HUES48 (cell line): ENCODE measurements at regions not wholly inside any gene's neighbourhood (a gene's known extent, or its start where the extent isn't known, plus 50 kb on each side); places are given as distances from the start of the nearest gene placed in this dataset.

Experiments
- H3K27ac ChIP-seq: one replicate; pipeline ENCODE4 v1.7.0; 2013; ENCODE audit warnings: low read depth, low read length, inconsistent platforms
- H3K27me3 ChIP-seq: 2 replicates; pipeline ENCODE4 v1.6.1; 2013; ENCODE audit warnings: mild to moderate bottlenecking, low read length; ENCODE audit not compliant: control insufficient read depth, insufficient read depth
- H3K36me3 ChIP-seq: 2 replicates; pipeline ENCODE4 v1.6.1; 2013; ENCODE audit warnings: low read length; ENCODE audit not compliant: control insufficient read depth, insufficient read depth
- H3K4me1 ChIP-seq: 2 replicates; pipeline ENCODE4 v1.6.1; 2013; ENCODE audit warnings: mild to moderate bottlenecking, low read length; ENCODE audit not compliant: control insufficient read depth, insufficient read depth
- H3K4me3 ChIP-seq: 2 replicates; pipeline ENCODE4 v1.5.1; 2013; ENCODE audit warnings: mild to moderate bottlenecking, low read depth, low read length
- H3K9ac ChIP-seq: 2 replicates; pipeline ENCODE4 v1.6.1; 2013; ENCODE audit warnings: mild to moderate bottlenecking, low read depth, low read length, moderate library complexity
- H3K9me3 ChIP-seq: 2 replicates; pipeline ENCODE4 v1.6.1; 2013; ENCODE audit warnings: low read length; ENCODE audit not compliant: control insufficient read depth, insufficient read depth

DNA sequence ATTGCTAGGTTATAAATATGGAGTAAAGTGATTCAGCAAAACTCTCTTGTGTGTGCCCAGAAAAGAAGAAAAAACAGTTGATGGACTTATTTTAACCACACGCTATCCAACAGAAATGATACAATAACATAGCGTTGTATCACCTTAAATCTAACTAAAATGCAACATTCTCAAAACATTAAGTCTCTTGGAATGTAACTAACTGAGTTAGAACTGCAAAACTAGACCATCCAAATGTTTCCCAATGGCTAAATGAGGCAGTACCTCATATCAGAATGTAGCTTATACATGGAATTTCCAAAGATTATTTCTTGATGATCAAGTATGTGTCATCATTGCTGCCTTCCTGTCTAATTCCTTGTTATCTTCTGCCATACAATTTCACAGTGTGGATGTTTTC, 187.9 kb downstream of the CNTN3 start:
- H3K27ac ChIP-seq = no peak overlapping the region
- H3K36me3 ChIP-seq = no peaks in the 10 kb centered on the region
- H3K4me1 ChIP-seq = no peaks in the 10 kb centered on the region
- H3K27me3 ChIP-seq = no peaks in the 10 kb centered on the region
- no peak overlapping the region for H3K4me3 ChIP-seq
- no peaks in the 10 kb centered on the region for H3K9me3 ChIP-seq
- H3K9ac ChIP-seq = no peak overlapping the region

DNA sequence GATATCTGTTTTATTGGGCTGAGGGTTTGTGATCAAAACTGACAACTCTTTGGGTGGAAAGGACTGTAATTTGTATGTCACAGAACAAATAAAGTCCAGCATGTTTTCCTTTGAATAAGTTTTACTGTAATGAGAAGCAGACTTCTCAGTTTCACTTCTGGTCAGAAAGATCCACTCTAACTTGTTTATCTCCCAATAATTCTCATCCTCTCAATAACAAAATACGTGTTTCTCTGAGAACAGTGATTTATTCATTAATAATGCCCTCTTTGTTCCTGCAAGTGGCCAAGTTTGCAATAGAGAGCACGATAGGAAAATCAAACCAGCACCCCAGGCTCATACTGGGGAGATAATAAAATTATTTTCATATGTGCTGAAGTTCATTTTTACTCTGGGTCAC, 190.6 kb downstream of the CNTN3 start:
- no peaks in the 10 kb centered on the region for H3K27me3 ChIP-seq
- H3K27ac ChIP-seq = no peak overlapping the region
- no peaks in the 10 kb centered on the region for H3K9me3 ChIP-seq
- no peaks in the 10 kb centered on the region for H3K36me3 ChIP-seq
- no peaks in the 10 kb centered on the region for H3K4me1 ChIP-seq
- no peak overlapping the region for H3K4me3 ChIP-seq
- no peak overlapping the region for H3K9ac ChIP-seq

DNA sequence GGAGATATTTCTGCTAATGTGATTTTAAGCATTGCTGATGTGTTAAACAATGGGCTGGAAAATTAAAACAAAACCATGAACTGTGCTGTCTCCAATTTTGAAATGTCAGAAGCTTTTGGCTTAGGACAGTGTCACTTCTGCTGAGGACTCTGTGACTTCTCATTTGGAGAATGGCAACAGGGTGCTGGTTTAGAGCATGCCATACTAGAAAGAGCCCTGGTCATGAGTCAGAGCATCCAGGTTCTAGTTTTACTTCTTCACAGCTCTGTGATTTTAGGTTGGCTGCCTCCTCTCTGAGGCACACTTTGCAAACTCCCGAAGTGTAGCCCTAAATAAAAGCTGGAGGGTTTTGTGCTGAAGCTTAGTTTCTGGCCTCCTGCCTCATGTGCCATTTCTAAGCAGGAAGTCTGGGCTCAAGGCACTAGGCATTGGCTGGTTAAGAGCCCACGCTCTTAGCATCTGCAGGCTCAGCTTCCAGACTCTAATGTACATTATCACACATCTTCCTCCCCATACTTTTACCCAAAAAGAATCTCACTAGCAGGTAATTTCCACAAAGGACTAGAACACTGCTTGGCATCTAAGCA, 193.8 kb downstream of the CNTN3 start:
- Histone ChIP-seq H3K27me3 (no peaks in the 10 kb centered on the region), H3K27ac (no peak overlapping the region), H3K4me3 (no peak overlapping the region), H3K4me1 (no peaks in the 10 kb centered on the region), H3K9me3 (no peaks in the 10 kb centered on the region), H3K9ac (no peak overlapping the region), H3K36me3 (no peaks in the 10 kb centered on the region)

DNA sequence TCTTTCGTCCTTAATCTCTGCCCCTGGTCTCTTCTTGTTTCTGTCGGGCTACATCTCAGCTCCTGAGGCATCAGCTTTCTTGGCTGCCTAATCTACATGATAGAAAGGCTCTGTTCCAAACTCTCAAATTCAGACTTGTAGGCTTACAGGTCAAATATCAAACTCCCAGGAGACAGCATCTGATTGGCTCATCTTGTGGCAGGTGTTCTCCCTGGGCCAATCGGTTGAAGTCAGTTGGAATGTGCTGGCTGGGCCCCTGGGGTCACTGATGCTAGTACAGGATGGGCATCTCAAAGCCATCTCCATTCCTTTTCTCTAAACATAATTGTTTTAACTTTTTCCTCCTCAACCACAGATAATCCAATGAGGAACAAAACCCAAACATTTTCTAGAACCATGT, 198.7 kb downstream of the CNTN3 start:
- Histone ChIP-seq H3K4me3 (no peak overlapping the region), H3K36me3 (no peaks in the 10 kb centered on the region), H3K27me3 (no peaks in the 10 kb centered on the region), H3K27ac (no peak overlapping the region), H3K9ac (no peak overlapping the region), H3K9me3 (no peaks in the 10 kb centered on the region), H3K4me1 (peaks cover 25% of the 10 kb centered on the region)

DNA sequence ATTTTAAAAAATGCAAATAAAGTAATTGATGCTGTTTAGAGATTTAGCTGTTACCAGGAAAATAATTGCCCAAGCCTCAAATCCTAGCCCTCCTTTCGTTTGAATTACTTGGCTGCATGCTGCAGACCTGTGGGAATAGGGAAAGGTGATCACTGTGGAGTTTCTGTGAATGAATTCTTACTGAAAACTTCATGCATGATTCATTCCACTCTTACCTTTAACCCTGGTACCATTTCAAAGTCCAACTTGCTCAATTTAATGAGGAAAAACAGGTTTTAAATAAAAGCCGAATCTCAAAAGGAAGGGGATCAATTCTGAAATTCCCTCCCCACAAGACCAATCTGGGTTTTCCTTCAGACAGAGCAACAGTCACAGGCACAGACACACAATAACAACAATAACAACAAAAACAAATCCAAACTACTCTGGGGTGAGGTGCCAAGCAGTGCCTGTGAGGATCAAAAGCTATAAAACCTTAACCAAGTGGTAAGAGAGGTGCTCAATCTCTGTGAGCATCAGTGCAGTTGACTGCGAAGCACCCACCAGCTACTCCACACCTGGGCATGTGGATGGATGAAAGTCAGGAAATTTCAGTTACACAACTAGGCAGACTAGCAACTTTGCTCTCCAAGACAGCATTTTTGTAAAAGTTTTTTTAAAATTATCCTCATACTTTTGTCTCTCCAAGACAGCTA, 200.8 kb downstream of the CNTN3 start:
- Histone ChIP-seq H3K27me3 (no peaks in the 10 kb centered on the region), H3K4me1 (peaks cover 25% of the 10 kb centered on the region), H3K4me3 (no peak overlapping the region), H3K9ac (no peak overlapping the region), H3K36me3 (no peaks in the 10 kb centered on the region), H3K9me3 (no peaks in the 10 kb centered on the region), H3K27ac (no peak overlapping the region)

DNA sequence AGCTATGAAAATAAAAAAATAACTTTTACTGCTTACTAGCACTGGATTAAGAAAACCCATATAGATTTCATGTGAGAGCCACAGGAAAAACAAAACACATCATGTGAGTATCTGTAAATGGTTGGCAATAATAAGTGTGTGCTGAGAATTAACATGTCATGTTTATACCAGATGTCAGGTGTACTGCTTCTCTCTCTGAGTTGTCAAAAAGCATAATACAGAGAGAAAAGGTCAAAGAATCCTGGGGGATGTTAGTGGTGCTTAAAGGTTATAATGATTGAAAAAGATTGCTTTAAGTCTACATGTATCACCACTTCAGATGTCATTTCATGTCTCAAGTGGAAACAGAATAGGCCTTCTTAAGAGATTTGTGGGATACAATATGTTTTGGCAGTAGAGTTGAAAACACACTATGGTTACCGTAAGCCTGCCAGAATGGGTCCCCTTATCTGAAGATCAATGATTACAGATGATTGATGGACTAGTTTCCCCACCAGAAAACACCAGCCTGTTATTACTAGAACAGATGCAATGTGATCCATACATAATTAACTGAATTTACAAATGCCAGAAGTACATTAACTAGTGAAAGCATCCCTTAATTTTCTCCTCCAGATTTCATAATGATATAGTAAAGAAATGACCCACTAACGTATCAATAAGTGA, 204.1 kb downstream of the CNTN3 start:
- no peaks in the 10 kb centered on the region for H3K36me3 ChIP-seq
- H3K9me3 ChIP-seq = no peaks in the 10 kb centered on the region
- no peak overlapping the region for H3K4me3 ChIP-seq
- H3K9ac ChIP-seq = no peak overlapping the region
- H3K4me1 ChIP-seq = peaks cover 24% of the 10 kb centered on the region
- no peak overlapping the region for H3K27ac ChIP-seq
- no peaks in the 10 kb centered on the region for H3K27me3 ChIP-seq

DNA sequence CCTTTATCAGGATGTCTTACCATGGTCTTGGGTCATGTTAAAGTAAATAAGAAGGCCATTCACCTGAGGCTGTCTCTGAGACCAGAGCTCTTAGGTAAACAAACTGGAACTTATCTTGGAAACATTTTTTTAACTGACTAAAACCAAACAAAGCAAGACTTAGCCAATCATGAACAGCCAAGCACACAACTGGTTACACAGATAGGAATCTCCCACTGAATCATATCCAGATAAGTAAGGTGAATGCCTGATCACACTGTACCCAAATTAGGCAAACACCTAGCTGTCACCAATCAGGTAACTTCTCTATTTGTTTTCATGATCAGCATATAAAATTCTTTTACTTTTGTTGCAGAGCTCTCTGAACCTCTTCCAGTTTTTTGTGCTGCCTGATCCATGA, 205.4 kb downstream of the CNTN3 start:
- Histone ChIP-seq H3K27ac (no peak overlapping the region), H3K27me3 (no peaks in the 10 kb centered on the region), H3K9ac (no peak overlapping the region), H3K9me3 (no peaks in the 10 kb centered on the region), H3K4me3 (no peak overlapping the region), H3K4me1 (peaks cover 10% of the 10 kb centered on the region; the same call in 1 of the 2 replicates), H3K36me3 (no peaks in the 10 kb centered on the region)

DNA sequence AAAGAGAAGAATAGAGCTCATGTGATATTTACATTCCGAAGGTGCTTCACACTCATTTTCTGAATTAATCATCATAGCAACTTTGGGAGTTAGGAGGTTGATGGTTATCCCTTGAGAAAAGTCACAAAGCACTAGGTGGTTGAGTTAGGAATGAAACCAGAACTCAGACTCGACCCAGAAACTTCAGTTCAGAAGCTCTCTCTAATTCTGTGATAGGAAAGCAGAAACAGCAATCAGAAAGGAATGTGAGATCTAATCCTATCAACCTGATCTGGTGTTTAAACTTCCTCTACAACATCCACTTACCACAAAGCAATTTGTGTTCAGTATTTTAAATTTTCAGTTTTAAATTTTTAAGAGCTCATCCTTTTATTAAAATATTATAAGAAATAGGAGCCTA, 211.2 kb downstream of the CNTN3 start:
- no peaks in the 10 kb centered on the region for H3K27me3 ChIP-seq
- H3K4me3 ChIP-seq = no peak overlapping the region
- H3K27ac ChIP-seq = no peak overlapping the region
- H3K36me3 ChIP-seq = no peaks in the 10 kb centered on the region
- no peaks in the 10 kb centered on the region for H3K9me3 ChIP-seq
- H3K4me1 ChIP-seq = peaks cover 13% of the 10 kb centered on the region
- no peak overlapping the region for H3K9ac ChIP-seq

DNA sequence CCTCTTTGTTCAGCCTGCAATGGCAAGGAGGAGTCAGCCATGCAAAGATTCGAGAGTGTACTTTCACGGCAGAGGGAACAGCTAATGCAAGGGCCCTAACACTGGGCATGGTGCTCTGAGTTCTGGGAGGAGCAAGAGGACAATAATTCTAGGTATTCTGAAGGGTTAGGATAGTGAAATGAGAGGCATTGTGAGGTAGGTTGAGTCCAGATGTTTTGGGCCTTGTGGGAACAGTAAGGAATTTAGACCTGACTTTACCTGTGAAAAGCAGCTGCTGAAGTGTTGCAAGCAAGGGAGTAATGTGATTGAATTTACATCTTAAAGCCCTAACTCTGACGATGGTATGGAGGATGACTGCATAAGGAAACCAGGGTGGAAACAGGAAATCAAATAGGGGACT, 211.6 kb downstream of the CNTN3 start:
- Histone ChIP-seq H3K36me3 (no peaks in the 10 kb centered on the region), H3K9ac (no peak overlapping the region), H3K9me3 (no peaks in the 10 kb centered on the region), H3K27ac (no peak overlapping the region), H3K4me1 (peaks cover 13% of the 10 kb centered on the region), H3K27me3 (no peaks in the 10 kb centered on the region), H3K4me3 (no peak overlapping the region)

DNA sequence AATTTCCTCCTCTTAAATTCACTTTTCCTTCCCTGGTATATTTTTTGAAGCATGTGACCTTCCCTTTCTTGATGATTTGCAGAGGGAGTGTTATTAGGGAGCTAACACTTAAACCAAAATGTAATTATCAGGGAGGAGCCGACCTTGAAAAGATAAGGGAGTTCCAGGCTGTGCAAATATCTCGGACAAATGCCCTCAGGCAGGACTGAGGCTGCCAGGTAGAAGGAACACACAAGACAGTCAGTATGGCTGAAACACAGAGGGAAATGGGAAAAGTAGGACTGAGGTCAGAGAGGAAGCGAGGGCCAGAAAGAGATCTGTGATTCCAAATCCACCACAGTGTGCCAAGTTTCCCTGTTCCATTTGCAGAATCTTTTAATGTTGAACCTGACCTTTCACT, 221.0 kb downstream of the CNTN3 start:
- H3K9ac ChIP-seq = no peak overlapping the region
- H3K27ac ChIP-seq = no peak overlapping the region
- 0 out of 2 replicates have a peak, but pooled peaks cover 7% of the 10 kb centered on the region for H3K4me1 ChIP-seq
- peaks cover 7% of the 10 kb centered on the region; the same call in 1 of the 2 replicates for H3K9me3 ChIP-seq
- no peak overlapping the region for H3K4me3 ChIP-seq
- H3K27me3 ChIP-seq = no peaks in the 10 kb centered on the region
- H3K36me3 ChIP-seq = no peaks in the 10 kb centered on the region

DNA sequence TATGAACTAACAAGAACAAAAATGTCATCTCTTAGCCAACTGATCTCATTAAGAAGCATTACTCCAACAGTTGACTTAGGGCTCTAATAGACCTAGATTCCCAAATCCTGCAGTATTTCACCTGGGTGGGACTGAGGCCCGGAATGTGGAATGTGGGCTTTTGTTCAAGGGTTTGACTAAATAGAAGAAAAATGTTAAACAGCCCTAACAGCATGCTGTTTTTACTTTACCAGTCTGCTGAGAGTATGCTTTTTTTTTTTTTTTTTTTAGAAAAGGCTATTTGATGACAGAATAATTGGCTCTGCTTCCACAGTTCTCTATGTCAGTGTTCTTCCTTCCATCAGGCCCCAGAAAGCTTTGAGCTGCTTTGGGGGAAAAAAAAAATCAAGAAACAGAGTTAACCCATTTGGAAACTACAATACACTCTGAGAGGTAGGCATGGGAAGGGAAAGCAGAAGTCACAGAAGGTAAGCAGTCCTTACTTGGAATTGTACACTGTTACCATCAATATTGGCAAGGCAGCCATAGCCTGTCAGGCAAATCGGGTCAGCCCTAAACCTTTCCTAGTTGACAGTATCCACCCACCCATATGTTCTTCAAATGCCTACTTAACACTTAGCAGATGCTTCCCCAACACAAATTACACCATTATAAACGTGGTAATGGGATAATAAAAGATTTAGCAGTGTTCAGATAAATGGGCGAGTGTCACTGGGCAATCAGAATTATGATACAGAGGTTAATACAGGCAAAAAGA, 224.2 kb downstream of the CNTN3 start:
- no peaks in the 10 kb centered on the region for H3K9me3 ChIP-seq
- no peaks in the 10 kb centered on the region for H3K27me3 ChIP-seq
- no peak overlapping the region for H3K9ac ChIP-seq
- H3K4me3 ChIP-seq = no peak overlapping the region
- no peaks in the 10 kb centered on the region for H3K36me3 ChIP-seq
- no peak overlapping the region for H3K27ac ChIP-seq
- H3K4me1 ChIP-seq = 0 out of 2 replicates have a peak, but pooled peaks cover 7% of the 10 kb centered on the region
